ENCODE measurements at regions not wholly inside any gene's neighbourhood (a gene's known extent, or its start where the extent isn't known, plus 50 kb on each side); places are given as distances from the start of the nearest gene placed in this dataset.

GRCh38 chr5:114210662-114211061 lies 151.2 kb upstream of the KCNN2 start:
- TF ChIP-seq RCOR1 (IDR thresholded peaks at IDR 0.05; ENCODE audit: insufficient replicate concordance, low read length) = no peak
- TF ChIP-seq SMC3 (IDR thresholded peaks at IDR 0.05; ENCODE audit: low read depth, low read length) = no peak
- no peak for TF ChIP-seq NFE2L2 (IDR thresholded peaks at IDR 0.05; ENCODE audit: low read depth, low read length)
- TF ChIP-seq MAZ (IDR thresholded peaks at IDR 0.05; ENCODE audit: borderline replicate concordance, low read depth, low read length) = no peak
- TF ChIP-seq, protein P1, sequence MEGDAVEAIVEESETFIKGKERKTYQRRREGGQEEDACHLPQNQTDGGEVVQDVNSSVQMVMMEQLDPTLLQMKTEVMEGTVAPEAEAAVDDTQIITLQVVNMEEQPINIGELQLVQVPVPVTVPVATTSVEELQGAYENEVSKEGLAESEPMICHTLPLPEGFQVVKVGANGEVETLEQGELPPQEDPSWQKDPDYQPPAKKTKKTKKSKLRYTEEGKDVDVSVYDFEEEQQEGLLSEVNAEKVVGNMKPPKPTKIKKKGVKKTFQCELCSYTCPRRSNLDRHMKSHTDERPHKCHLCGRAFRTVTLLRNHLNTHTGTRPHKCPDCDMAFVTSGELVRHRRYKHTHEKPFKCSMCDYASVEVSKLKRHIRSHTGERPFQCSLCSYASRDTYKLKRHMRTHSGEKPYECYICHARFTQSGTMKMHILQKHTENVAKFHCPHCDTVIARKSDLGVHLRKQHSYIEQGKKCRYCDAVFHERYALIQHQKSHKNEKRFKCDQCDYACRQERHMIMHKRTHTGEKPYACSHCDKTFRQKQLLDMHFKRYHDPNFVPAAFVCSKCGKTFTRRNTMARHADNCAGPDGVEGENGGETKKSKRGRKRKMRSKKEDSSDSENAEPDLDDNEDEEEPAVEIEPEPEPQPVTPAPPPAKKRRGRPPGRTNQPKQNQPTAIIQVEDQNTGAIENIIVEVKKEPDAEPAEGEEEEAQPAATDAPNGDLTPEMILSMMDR (conservative IDR thresholded peaks at IDR 0.05; ENCODE audit: low read depth, low read length) = no peak
- no peak for TF ChIP-seq MXI1 (IDR thresholded peaks at IDR 0.05; ENCODE audit: borderline replicate concordance, low read depth, low read length)
- no peak for TF ChIP-seq CHD1 (IDR thresholded peaks at IDR 0.05; ENCODE audit: low read depth, low read length)
- no peak overlapping the region for H4K5ac ChIP-seq (ENCODE audit: low read depth, low read length)
- WGBS, 2 experiments (ENCODE audit: extremely low coverage in 2 of 2, insufficient read length in 1 of 2) = no CpG with 5 or more reads among the region's 3 CpGs

More at GRCh38 chr5:114210662-114211061, 151.2 kb upstream of the KCNN2 start:
- Histone ChIP-seq H3K56ac (ENCODE audit: extremely low read depth, insufficient read depth, low read length) (no peak overlapping the region), H3K4me3 (ENCODE audit: insufficient read depth, low read depth, low read length) (no peak overlapping the region), H3K36me3 (ENCODE audit: control insufficient read depth, insufficient read depth, low read length) (no peaks in the 10 kb centered on the region), H2BK15ac (ENCODE audit: low read depth, low read length) (no peak overlapping the region), H3K27me3 (ENCODE audit: control insufficient read depth, insufficient read depth, low read length) (no peaks in the 10 kb centered on the region), H2BK5ac (ENCODE audit: low read depth, low read length, poor library complexity, severe bottlenecking) (no peak overlapping the region), H3K4me1 (ENCODE audit: control insufficient read depth, insufficient read depth, low read length) (no peaks in the 10 kb centered on the region), H2BK20ac (ENCODE audit: low read depth, low read length) (no peak overlapping the region), H3K79me1 (ENCODE audit: low read depth in 1 of 2, low read length in 2 of 2) (no peaks in the 10 kb centered on the region), H2AK5ac (ENCODE audit: low read depth, low read length) (no peak overlapping the region), H4K91ac (ENCODE audit: insufficient read depth, low read depth, low read length) (no peak overlapping the region), H3K4me2 (ENCODE audit: low read depth, low read length) (no peak overlapping the region), H3K14ac (replicated peaks; ENCODE audit: low read depth, low read length) (no peak overlapping the region), H2BK120ac (ENCODE audit: low read depth, low read length) (no peak overlapping the region), H2AFZ (replicated peaks; ENCODE audit: low read length, poor library complexity) (no peak overlapping the region), H3K27ac (ENCODE audit: insufficient read depth, low read length) (no peak overlapping the region), H4K20me1 (ENCODE audit: insufficient read depth, low read length) (no peaks in the 10 kb centered on the region), H3K9me1 (ENCODE audit: insufficient read depth, low read length) (no peaks in the 10 kb centered on the region), H3K4ac (ENCODE audit: low read depth, low read length) (no peak overlapping the region), H3K23ac (ENCODE audit: low read depth, low read length) (no peak overlapping the region), H2AK9ac (replicated peaks; ENCODE audit: low read depth, low read length, poor library complexity) (no peak overlapping the region), H3K9ac (ENCODE audit: low read depth, low read length) (no peak overlapping the region), H4K8ac (ENCODE audit: low read depth in 2 of 2, low read length in 2 of 2) (no peak overlapping the region), H3K9me3 (ENCODE audit: control insufficient read depth, insufficient read depth, low read length) (no peaks in the 10 kb centered on the region), H3K18ac (ENCODE audit: low read depth, low read length) (no peak overlapping the region)
- ChIA-PET POLR2A (ENCODE audit: unreplicated experiment) (no interaction called here), CTCF (no interaction called here)
- intact Hi-C loops (cut with micrococcal nuclease) (no loop called here), dilution Hi-C loops (cut with HindIII; ENCODE audit: low sequenced_read_pairs, unreplicated experiment) (no loop called here), in situ Hi-C loops (cut with MboI; ENCODE audit: low sequenced_read_pairs) (no loop called here)
- DNase-seq (no peak), ATAC-seq (ENCODE audit: low read depth) (no peak)
- BruUV-seq (replicated peaks) = no TSS peak
